ENCODE measurements at regions not wholly inside any gene's neighbourhood (a gene's known extent, or its start where the extent isn't known, plus 50 kb on each side); places are given as distances from the start of the nearest gene placed in this dataset.

DNA sequence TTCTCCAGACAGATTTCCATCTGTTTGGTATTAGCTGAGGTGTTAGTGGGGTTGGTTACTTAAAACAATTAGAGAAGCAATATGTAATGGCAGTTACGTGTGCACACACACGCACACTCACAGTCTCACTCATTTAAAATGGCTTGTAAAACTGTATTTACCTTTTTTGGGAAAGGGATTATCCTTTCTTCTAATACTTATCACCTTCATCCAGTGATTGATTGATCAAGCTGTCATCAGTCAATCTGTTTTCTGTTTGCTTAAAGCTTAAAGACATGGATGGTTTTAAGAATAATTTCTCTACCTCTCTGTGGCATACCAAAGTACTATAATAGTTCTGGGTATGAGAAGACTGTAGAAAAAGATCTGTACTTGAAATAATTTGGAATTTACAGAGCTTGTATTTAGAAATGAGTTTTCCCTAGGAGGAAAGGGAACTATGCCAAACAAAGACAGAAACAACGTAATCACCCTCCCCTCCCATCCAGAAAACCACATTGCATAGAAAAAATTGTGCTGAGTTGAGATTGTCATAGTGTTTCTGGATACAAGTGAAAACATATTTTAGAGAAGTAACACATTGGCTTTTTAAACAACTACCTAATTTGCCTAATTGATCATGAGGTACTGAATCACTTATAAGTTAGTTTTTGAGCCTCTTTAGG is 455.8 kb downstream of the PCNX1 start:
- no TSS peak for BruUV-seq (replicated peaks)
- Histone ChIP-seq H3K9me3 (ENCODE audit: insufficient read depth, low read depth) (no peaks in the 10 kb centered on the region), H3K79me2 (ENCODE audit: low read depth) (peaks cover 98% of the 10 kb centered on the region), H3K27ac (no peak overlapping the region), H3K4me2 (no peak overlapping the region), H4K20me1 (ENCODE audit: insufficient read depth) (peaks cover 43% of the 10 kb centered on the region), H3K4me3 (no peak overlapping the region), H3F3A (ENCODE audit: insufficient read depth, low read depth) (peaks cover 23% of the 10 kb centered on the region; the same call in 1 of the 2 replicates), H3K9me2 (ENCODE audit: insufficient read depth) (no peaks in the 10 kb centered on the region), H2AFZ (no peak overlapping the region), H3K36me3 (ENCODE audit: low read depth) (peaks cover 5% of the 10 kb centered on the region; the same call in 1 of the 2 replicates), H3K27me3 (ENCODE audit: insufficient read depth, low read depth) (no peaks in the 10 kb centered on the region), H3K4me1 (replicated peaks; ENCODE audit: insufficient read depth) (peaks cover 14% of the 10 kb centered on the region; the same call in 1 of the 2 replicates)
- ChIA-PET POLR2A (ENCODE audit: unreplicated experiment) (no interaction called here), CTCF (no interaction called here)
- intact Hi-C loops (cut with micrococcal nuclease; ENCODE audit: unreplicated experiment) = no loop called here
- no peak for DNase-seq
- no peak for TF ChIP-seq EZH2 (IDR thresholded peaks at IDR 0.05; ENCODE audit: low read depth)
- TF ChIP-seq, protein P1, sequence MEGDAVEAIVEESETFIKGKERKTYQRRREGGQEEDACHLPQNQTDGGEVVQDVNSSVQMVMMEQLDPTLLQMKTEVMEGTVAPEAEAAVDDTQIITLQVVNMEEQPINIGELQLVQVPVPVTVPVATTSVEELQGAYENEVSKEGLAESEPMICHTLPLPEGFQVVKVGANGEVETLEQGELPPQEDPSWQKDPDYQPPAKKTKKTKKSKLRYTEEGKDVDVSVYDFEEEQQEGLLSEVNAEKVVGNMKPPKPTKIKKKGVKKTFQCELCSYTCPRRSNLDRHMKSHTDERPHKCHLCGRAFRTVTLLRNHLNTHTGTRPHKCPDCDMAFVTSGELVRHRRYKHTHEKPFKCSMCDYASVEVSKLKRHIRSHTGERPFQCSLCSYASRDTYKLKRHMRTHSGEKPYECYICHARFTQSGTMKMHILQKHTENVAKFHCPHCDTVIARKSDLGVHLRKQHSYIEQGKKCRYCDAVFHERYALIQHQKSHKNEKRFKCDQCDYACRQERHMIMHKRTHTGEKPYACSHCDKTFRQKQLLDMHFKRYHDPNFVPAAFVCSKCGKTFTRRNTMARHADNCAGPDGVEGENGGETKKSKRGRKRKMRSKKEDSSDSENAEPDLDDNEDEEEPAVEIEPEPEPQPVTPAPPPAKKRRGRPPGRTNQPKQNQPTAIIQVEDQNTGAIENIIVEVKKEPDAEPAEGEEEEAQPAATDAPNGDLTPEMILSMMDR (conservative IDR thresholded peaks at IDR 0.05) = no peak

DNA sequence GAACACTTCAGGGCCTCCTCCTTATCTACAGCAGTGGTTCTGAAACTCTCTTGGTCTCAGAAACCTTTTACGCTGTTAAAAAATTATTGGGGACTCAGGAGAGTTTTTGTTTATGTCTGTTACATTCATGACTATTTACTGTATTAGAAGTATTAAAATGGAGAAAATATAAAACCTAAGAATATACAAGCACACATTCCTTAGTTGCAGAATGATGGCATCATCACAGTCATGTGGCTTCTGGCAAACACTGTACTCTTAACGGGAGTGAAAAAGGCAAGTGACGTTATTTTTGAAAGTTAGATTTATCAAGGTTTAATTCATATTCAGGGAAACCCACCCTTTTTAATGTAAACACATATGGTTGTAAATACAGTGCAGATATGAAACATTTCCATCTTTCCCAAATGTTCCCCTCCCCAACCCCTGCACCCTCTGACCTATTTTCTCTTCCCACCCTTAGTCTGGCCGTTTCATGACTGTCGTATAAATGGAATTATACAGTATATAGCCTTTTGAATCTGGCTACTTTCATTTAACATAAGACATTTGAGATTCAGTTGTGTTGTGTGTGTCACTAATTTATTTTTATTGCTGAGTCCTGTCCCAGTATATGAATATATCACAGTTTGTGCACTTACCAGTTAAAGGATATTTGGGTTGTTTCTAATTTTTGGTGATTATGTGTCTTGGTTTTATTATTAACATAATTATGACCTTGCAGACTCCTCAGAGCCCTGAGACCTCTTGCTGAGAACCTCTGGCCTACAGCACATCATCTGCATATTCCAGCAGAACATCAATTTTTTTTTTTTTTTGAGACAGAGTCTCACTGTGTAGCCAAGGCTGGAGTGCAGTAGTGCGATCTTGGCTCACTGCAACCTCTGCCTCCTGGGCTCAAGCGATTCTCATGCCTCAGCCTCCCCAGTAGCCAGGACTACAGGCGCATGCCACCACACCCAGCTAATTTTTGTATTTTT is 457.0 kb downstream of the PCNX1 start:
- H4K20me1 ChIP-seq (ENCODE audit: insufficient read depth) = peaks cover 37% of the 10 kb centered on the region
- H3K79me2 ChIP-seq (ENCODE audit: low read depth) = peaks cover 86% of the 10 kb centered on the region
- no peak overlapping the region for H3K4me3 ChIP-seq
- H3F3A ChIP-seq (ENCODE audit: insufficient read depth, low read depth) = peaks cover 23% of the 10 kb centered on the region; the same call in 1 of the 2 replicates
- ChIA-PET CTCF (no interaction called here), POLR2A (ENCODE audit: unreplicated experiment) (no interaction called here)
- no peak overlapping the region for H2AFZ ChIP-seq
- no peak overlapping the region for H3K4me2 ChIP-seq
- peaks cover 14% of the 10 kb centered on the region; the same call in 1 of the 2 replicates for H3K4me1 ChIP-seq (replicated peaks; ENCODE audit: insufficient read depth)
- H3K36me3 ChIP-seq (ENCODE audit: low read depth) = peaks cover 5% of the 10 kb centered on the region; the same call in 1 of the 2 replicates
- no peaks in the 10 kb centered on the region for H3K27me3 ChIP-seq (ENCODE audit: insufficient read depth, low read depth)
- no TSS peak for BruUV-seq (replicated peaks)
- no peak for DNase-seq
- no peak for TF ChIP-seq EZH2 (IDR thresholded peaks at IDR 0.05; ENCODE audit: low read depth)
- TF ChIP-seq, protein P1 (conservative IDR thresholded peaks at IDR 0.05) = no peak
- no peaks in the 10 kb centered on the region for H3K9me2 ChIP-seq (ENCODE audit: insufficient read depth)
- no peak overlapping the region for H3K27ac ChIP-seq
- H3K9me3 ChIP-seq (ENCODE audit: insufficient read depth, low read depth) = no peaks in the 10 kb centered on the region
- intact Hi-C loops (cut with micrococcal nuclease; ENCODE audit: unreplicated experiment) = no loop called here

DNA sequence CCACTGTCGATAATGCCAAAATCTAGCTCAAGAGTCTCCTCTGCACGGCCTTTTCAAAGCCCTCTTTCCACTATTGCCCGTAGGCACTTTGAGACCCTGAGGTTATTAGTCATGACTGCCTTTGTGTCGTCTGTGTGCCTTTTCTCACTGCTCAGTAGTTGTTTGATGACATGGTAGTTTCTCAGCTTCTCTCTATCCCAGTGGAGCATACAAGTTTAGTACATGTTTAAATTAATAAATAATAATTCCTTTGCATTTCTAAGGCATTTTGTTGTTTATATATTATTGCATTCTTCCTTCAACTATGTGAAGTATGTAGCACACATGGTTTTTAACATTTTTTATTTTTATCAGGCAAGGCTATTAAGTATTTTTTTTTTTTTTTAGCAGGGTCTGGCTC is 458.1 kb downstream of the PCNX1 start:
- no peak overlapping the region for H3K4me3 ChIP-seq
- no peaks in the 10 kb centered on the region for H3K27me3 ChIP-seq (ENCODE audit: insufficient read depth, low read depth)
- H3K9me3 ChIP-seq (ENCODE audit: insufficient read depth, low read depth) = no peaks in the 10 kb centered on the region
- peaks cover 36% of the 10 kb centered on the region for H4K20me1 ChIP-seq (ENCODE audit: insufficient read depth)
- ChIA-PET POLR2A (ENCODE audit: unreplicated experiment) (interaction anchor here (0.7 kb wide), 1 partner anchor 50 kb away, joined by 4 read pairs; no protein-coding TSS in a partner anchor), CTCF (no interaction called here)
- no peak for DNase-seq
- H3K4me1 ChIP-seq (replicated peaks; ENCODE audit: insufficient read depth) = peaks cover 12% of the 10 kb centered on the region; the same call in 1 of the 2 replicates
- H3K4me2 ChIP-seq = no peak overlapping the region
- peaks cover 23% of the 10 kb centered on the region; the same call in 1 of the 2 replicates for H3F3A ChIP-seq (ENCODE audit: insufficient read depth, low read depth)
- no peak overlapping the region for H3K27ac ChIP-seq
- H3K36me3 ChIP-seq (ENCODE audit: low read depth) = peaks cover 5% of the 10 kb centered on the region; the same call in 1 of the 2 replicates
- intact Hi-C loops (cut with micrococcal nuclease; ENCODE audit: unreplicated experiment) = no loop called here
- no peaks in the 10 kb centered on the region for H3K9me2 ChIP-seq (ENCODE audit: insufficient read depth)
- TF ChIP-seq EZH2 (IDR thresholded peaks at IDR 0.05; ENCODE audit: low read depth) = no peak
- TF ChIP-seq, protein P1 (conservative IDR thresholded peaks at IDR 0.05) = no peak
- peaks cover 77% of the 10 kb centered on the region for H3K79me2 ChIP-seq (ENCODE audit: low read depth)
- H2AFZ ChIP-seq = no peak overlapping the region
- BruUV-seq (replicated peaks) = no TSS peak

Data from PC-9 (cell line).